Osteocyte (in vitro differentiated cells): ENCODE measurements at regions not wholly inside any gene's neighbourhood (a gene's known extent, or its start where the extent isn't known, plus 50 kb on each side); places are given as distances from the start of the nearest gene placed in this dataset.

Experiments used
- DNase-seq: peaks from one replicate; pipeline ENCODE4 v3.0.0; 2021; ENCODE audit warnings: mixed read lengths; ENCODE audit not compliant: unreplicated experiment; ENCODE audit errors: extremely low spot score
- H3K27ac Mint-ChIP-seq: one replicate; pipeline ENCODE4 v1.8.0; 2021; ENCODE audit warnings: mild to moderate bottlenecking, mixed read lengths; ENCODE audit not compliant: unreplicated experiment
- H3K27me3 Mint-ChIP-seq: one replicate; pipeline ENCODE4 v1.8.0; 2021; ENCODE audit warnings: mixed read lengths; ENCODE audit not compliant: unreplicated experiment
- H3K36me3 Mint-ChIP-seq: one replicate; pipeline ENCODE4 v1.8.0; 2021; ENCODE audit warnings: mixed read lengths; ENCODE audit not compliant: unreplicated experiment
- H3K4me1 Mint-ChIP-seq: one replicate; pipeline ENCODE4 v1.8.0; 2021; ENCODE audit warnings: mixed read lengths; ENCODE audit not compliant: unreplicated experiment
- H3K4me3 Mint-ChIP-seq: one replicate; pipeline ENCODE4 v1.8.0; 2021; ENCODE audit warnings: mild to moderate bottlenecking, moderate library complexity, mixed read lengths; ENCODE audit not compliant: unreplicated experiment
- H3K9me3 Mint-ChIP-seq: one replicate; pipeline ENCODE4 v1.8.0; 2021; ENCODE audit warnings: mixed read lengths; ENCODE audit not compliant: unreplicated experiment
- TF ChIP-seq, protein P1 (sequence below): fragments of 200-600 bp; sonication (generic); IDR thresholded peaks from 2 replicates; pipeline ENCODE4 v1.5.0; 2021; ENCODE audit warnings: antibody characterized with exemption, mild to moderate bottlenecking, moderate library complexity

DNA sequence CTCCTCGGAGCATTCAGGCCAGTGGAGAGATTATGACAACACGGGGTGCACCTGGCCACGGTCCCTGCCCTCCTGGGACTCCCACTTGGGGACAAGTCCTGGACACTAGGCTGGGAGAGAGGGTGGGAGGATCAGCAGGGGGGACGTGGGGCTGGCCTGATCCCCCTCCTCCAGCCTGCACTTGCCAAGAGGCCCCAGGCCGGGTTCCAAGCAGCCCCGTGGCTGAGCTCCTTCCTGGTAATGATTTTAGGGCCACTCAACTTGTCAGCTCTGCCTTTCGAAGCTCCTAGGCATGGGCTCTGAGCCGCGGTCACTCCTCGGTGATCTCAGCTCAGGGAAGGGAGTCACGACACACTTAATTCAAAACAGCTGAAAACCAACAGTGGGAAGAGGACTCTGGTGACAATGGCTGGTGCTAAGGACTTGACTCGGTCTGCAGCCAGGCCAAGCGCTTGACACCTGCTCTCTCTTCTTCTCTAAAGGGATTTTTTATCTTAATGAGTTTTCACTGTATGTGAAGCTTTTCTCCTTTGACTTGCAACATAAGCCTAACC is 161.7 kb downstream of the BMP7 start:
- TF ChIP-seq, protein P1, sequence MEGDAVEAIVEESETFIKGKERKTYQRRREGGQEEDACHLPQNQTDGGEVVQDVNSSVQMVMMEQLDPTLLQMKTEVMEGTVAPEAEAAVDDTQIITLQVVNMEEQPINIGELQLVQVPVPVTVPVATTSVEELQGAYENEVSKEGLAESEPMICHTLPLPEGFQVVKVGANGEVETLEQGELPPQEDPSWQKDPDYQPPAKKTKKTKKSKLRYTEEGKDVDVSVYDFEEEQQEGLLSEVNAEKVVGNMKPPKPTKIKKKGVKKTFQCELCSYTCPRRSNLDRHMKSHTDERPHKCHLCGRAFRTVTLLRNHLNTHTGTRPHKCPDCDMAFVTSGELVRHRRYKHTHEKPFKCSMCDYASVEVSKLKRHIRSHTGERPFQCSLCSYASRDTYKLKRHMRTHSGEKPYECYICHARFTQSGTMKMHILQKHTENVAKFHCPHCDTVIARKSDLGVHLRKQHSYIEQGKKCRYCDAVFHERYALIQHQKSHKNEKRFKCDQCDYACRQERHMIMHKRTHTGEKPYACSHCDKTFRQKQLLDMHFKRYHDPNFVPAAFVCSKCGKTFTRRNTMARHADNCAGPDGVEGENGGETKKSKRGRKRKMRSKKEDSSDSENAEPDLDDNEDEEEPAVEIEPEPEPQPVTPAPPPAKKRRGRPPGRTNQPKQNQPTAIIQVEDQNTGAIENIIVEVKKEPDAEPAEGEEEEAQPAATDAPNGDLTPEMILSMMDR: no peak
- Mint-ChIP-seq H3K4me3 (no peak overlapping the region), H3K27ac (no peak overlapping the region), H3K27me3 (peaks cover 40% of the 10 kb centered on the region), H3K9me3 (no peaks in the 10 kb centered on the region), H3K36me3 (no peaks in the 10 kb centered on the region), H3K4me1 (no peaks in the 10 kb centered on the region)
- DNase-seq: no peak

DNA sequence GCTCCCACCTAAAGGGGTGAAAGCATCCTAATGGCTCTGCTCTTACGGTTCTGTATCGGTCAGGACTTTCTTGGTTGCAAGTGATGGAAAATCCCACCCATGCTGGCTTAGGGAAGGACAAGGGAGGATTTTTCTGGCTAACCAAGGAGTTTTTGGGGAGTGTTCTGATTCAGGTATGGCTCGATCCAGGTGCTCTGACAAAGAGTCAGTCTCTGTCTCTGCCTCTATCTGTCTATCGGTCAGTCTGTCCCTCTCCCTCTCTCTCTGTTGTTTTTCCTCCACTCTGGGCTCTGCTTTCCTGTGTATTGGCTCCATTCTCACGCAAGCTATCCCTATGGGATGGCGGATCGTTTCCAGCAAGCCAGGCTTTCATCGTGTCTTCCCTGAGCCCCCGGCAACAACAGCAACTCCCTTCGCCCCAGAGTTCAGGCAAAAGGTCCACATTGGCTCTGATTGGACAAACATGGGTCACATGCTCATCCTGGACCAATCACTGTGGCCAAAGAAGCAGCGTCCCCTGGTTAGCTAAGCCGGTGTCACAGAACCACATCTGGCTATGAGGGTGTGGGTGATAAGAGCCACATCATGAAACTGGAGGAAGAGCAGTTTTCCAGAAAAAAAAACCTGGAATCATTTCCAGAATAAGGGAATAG is 160.3 kb downstream of the BMP7 start:
- Mint-ChIP-seq H3K4me3 (no peak overlapping the region), H3K27me3 (peaks cover 41% of the 10 kb centered on the region), H3K36me3 (no peaks in the 10 kb centered on the region), H3K9me3 (no peaks in the 10 kb centered on the region), H3K27ac (no peak overlapping the region), H3K4me1 (no peaks in the 10 kb centered on the region)
- no peak for DNase-seq
- TF ChIP-seq, protein P1: no peak

DNA sequence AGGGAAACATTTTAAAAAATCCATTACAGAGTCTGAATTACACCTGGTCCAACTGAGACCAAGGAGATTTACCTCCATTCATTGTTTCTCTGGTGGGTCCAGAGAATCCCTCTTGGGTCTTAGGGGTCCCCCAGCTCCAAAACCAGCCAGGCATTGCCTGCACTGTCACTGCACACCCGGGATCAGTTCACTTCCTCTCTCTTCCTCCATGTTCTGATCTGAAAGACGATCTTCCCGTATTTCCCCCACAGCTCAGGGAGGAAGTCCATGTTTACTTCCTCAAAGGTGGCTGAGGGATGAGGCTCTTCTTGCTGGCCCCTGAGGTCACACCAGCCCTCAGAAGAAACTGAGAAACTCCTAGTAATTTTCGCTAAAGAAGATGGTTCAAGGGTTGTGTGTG is 159.7 kb downstream of the BMP7 start:
- H3K27me3 Mint-ChIP-seq: peaks cover 41% of the 10 kb centered on the region
- DNase-seq: no peak
- no peak overlapping the region for H3K4me3 Mint-ChIP-seq
- no peaks in the 10 kb centered on the region for H3K4me1 Mint-ChIP-seq
- no peaks in the 10 kb centered on the region for H3K9me3 Mint-ChIP-seq
- H3K36me3 Mint-ChIP-seq: no peaks in the 10 kb centered on the region
- TF ChIP-seq, protein P1: no peak
- no peak overlapping the region for H3K27ac Mint-ChIP-seq

DNA sequence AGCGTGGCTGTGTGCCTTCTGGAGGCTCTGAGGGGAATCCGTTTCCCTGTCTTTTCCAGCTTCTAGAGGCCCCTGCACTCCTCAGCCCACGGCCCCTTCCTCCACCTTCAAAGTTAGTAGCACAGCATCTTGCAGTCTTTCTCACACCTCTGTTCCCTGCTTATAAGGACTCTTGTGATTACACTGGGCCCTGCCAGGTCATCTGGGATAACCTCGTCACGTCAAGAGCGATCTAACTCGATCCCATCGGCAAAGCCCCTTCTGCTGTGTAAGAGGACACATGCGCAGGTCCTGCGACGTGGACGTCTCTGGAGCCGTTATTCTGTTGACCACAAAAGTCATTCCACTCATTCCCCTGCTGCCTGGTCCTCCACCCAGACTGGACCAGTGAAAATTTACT is 159.2 kb downstream of the BMP7 start:
- DNase-seq: no peak
- Mint-ChIP-seq H3K4me1 (no peaks in the 10 kb centered on the region), H3K27me3 (peaks cover 43% of the 10 kb centered on the region), H3K36me3 (no peaks in the 10 kb centered on the region), H3K9me3 (no peaks in the 10 kb centered on the region), H3K27ac (no peak overlapping the region), H3K4me3 (no peak overlapping the region)
- TF ChIP-seq, protein P1: no peak

DNA sequence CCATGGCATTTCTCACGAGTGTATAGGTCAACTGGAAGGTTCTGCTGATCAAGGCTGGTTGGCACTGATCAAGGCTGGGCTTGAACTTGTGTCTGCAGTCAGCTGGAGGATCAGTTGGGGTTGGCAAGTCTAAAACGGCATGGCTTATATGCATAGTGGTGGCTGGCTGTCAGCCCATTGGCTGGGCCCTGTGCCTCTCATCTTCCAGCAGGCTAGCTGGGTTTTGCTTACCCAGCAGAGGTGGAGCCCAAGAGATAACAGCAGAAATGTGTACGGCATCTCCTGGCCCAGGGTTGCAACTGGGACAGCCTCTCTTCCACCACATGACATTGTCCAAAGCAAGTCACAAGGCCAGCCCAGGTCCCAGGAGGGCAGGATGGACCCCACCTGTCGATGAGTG is 158.2 kb downstream of the BMP7 start:
- Mint-ChIP-seq H3K4me3 (no peak overlapping the region), H3K4me1 (no peaks in the 10 kb centered on the region), H3K9me3 (no peaks in the 10 kb centered on the region), H3K27me3 (peaks cover 46% of the 10 kb centered on the region), H3K36me3 (no peaks in the 10 kb centered on the region), H3K27ac (no peak overlapping the region)
- no peak for DNase-seq
- TF ChIP-seq, protein P1: no peak
